Activated CD8-positive, alpha-beta T cell treated with anti-CD3 and anti-CD28 coated beads for 36 hours (primary cell): ENCODE measurements at regions not wholly inside any gene's neighbourhood (a gene's known extent, or its start where the extent isn't known, plus 50 kb on each side); places are given as distances from the start of the nearest gene placed in this dataset.

Source experiments
- ATAC-seq: fragments of 200-7000 bp; cut with Tn5 transposase; one replicate; pipeline ENCODE4 v1.10.0; 2021; ENCODE audit warnings: mild to moderate bottlenecking, moderate library complexity
- CTCF ChIA-PET: fragments of 350-600 bp; sonication (Branson Sonifier 250); formaldehyde crosslinking; loops from one replicate; lab custom pipeline; 2021; ENCODE audit warnings: antibody characterized with exemption; lab: Charles Lee
- POLR2A ChIA-PET: fragments of 350-600 bp; sonication (Branson Sonifier 250); formaldehyde crosslinking; loops from one replicate; lab custom pipeline; 2021; ENCODE audit warnings: antibody characterized with exemption; lab: Charles Lee
- DNase-seq: peaks from one replicate; pipeline ENCODE4 v3.0.0-alpha.2; 2020
- H3K27ac Mint-ChIP-seq: one replicate; pipeline ENCODE4 v1.8.0; 2021; ENCODE audit warnings: mild to moderate bottlenecking, mixed read lengths
- H3K27me3 Mint-ChIP-seq: one replicate; pipeline ENCODE4 v1.8.0; 2021; ENCODE audit warnings: mixed read lengths
- H3K36me3 Mint-ChIP-seq: one replicate; pipeline ENCODE4 v1.8.0; 2021; ENCODE audit warnings: low read depth, mixed read lengths
- H3K4me1 Mint-ChIP-seq: one replicate; pipeline ENCODE4 v1.8.0; 2021; ENCODE audit warnings: low read depth, mixed read lengths
- H3K4me3 Mint-ChIP-seq: one replicate; pipeline ENCODE4 v1.8.0; 2021; ENCODE audit warnings: mild to moderate bottlenecking, moderate library complexity, mixed read lengths
- H3K9me3 Mint-ChIP-seq: one replicate; pipeline ENCODE4 v1.8.0; 2021; ENCODE audit warnings: mixed read lengths
- CTCF ChIP-seq: fragments of 200-600 bp; IDR thresholded peaks from one replicate; pipeline ENCODE4 v1.8.0; 2022; ENCODE audit warnings: antibody characterized with exemption, mild to moderate bottlenecking
- intact Hi-C: fragments of 100-400 bp; cut with micrococcal nuclease; formaldehyde crosslinking; loops from one replicate; pipeline ENCODE4 v1.10.0; 2022

- Mint-ChIP-seq H3K9me3 (no peaks in the 10 kb centered on the region), H3K36me3 (no peaks in the 10 kb centered on the region), H3K27ac (no peak overlapping the region), H3K27me3 (no peaks in the 10 kb centered on the region), H3K4me3 (no peak overlapping the region), H3K4me1 (no peaks in the 10 kb centered on the region)
- no peak for ATAC-seq
- TF ChIP-seq CTCF, result no peak
- intact Hi-C loops, result no loop called here
- POLR2A ChIA-PET, result no interaction called here
- no peak for DNase-seq
- CTCF ChIA-PET, result no interaction called here
Measured at GRCh38 chr6:113570641-113571040, 286.5 kb upstream of the MARCKS start.

GRCh38 chr6:113574147-113574546 is 283.0 kb upstream of the MARCKS start:
- no peak for DNase-seq
- ATAC-seq, result no peak
- H3K27me3 Mint-ChIP-seq, result peaks cover 4% of the 10 kb centered on the region
- intact Hi-C loops, result no loop called here
- peaks cover 2% of the 10 kb centered on the region for H3K9me3 Mint-ChIP-seq
- H3K27ac Mint-ChIP-seq, result no peak overlapping the region
- no peaks in the 10 kb centered on the region for H3K36me3 Mint-ChIP-seq
- TF ChIP-seq CTCF, result no peak
- no peaks in the 10 kb centered on the region for H3K4me1 Mint-ChIP-seq
- ChIA-PET POLR2A (no interaction called here), CTCF (no interaction called here)
- no peak overlapping the region for H3K4me3 Mint-ChIP-seq

GRCh38 chr6:113576310-113576709 is 280.8 kb upstream of the MARCKS start:
- H3K27me3 Mint-ChIP-seq, result peaks cover 4% of the 10 kb centered on the region
- ChIA-PET CTCF (no interaction called here), POLR2A (no interaction called here)
- no peak overlapping the region for H3K27ac Mint-ChIP-seq
- no peaks in the 10 kb centered on the region for H3K4me1 Mint-ChIP-seq
- H3K9me3 Mint-ChIP-seq, result peaks cover 2% of the 10 kb centered on the region
- intact Hi-C loops, result no loop called here
- no peak for ATAC-seq
- no peaks in the 10 kb centered on the region for H3K36me3 Mint-ChIP-seq
- DNase-seq, result no peak
- H3K4me3 Mint-ChIP-seq, result no peak overlapping the region
- no peak for TF ChIP-seq CTCF

GRCh38 chr6:113578691-113579090 is 278.5 kb upstream of the MARCKS start:
- Mint-ChIP-seq H3K9me3 (peaks cover 2% of the 10 kb centered on the region), H3K36me3 (no peaks in the 10 kb centered on the region), H3K4me3 (no peak overlapping the region), H3K4me1 (no peaks in the 10 kb centered on the region), H3K27me3 (peaks cover 4% of the 10 kb centered on the region), H3K27ac (no peak overlapping the region)
- intact Hi-C loops, result no loop called here
- ATAC-seq, result no peak
- ChIA-PET POLR2A (no interaction called here), CTCF (no interaction called here)
- DNase-seq, result no peak
- no peak for TF ChIP-seq CTCF

GRCh38 chr6:113584767-113585166 is 272.4 kb upstream of the MARCKS start:
- ATAC-seq (no peak), DNase-seq (no peak)
- TF ChIP-seq CTCF, result no peak
- no peak overlapping the region for H3K4me3 Mint-ChIP-seq
- H3K27ac Mint-ChIP-seq, result no peak overlapping the region
- intact Hi-C loops, result no loop called here
- H3K27me3 Mint-ChIP-seq, result peaks cover 2% of the 10 kb centered on the region
- ChIA-PET CTCF (no interaction called here), POLR2A (no interaction called here)
- H3K36me3 Mint-ChIP-seq, result no peaks in the 10 kb centered on the region
- H3K4me1 Mint-ChIP-seq, result no peaks in the 10 kb centered on the region
- no peaks in the 10 kb centered on the region for H3K9me3 Mint-ChIP-seq
